ENCODE measurements at regions not wholly inside any gene's neighbourhood (a gene's known extent, or its start where the extent isn't known, plus 50 kb on each side); places are given as distances from the start of the nearest gene placed in this dataset.

GRCh38 chr12:24541193-24541871 is 407.6 kb downstream of the BCAT1 start:
- TF ChIP-seq CTCF (IDR thresholded peaks at IDR 0.05; ENCODE audit: low read depth, low read length), result no peak
- TF ChIP-seq EZH2phosphoT487 (IDR thresholded peaks at IDR 0.05; ENCODE audit: low read depth), result no peak

Measured in OCI-LY3 (cell line).